Thoracic aorta (tissue), 2 donors: ENCODE measurements at regions not wholly inside any gene's neighbourhood (a gene's known extent, or its start where the extent isn't known, plus 50 kb on each side); places are given as distances from the start of the nearest gene placed in this dataset.

Experiments used
- ATAC-seq: fragments of 150-250 bp; one replicate; pipeline ENCODE4 v1.8.0; 2017; ENCODE audit warnings: low read depth; ENCODE audit not compliant: insufficient number of reproducible peaks, low FRiP score
- DNase-seq: peaks from one replicate; pipeline ENCODE4 v3.0.0-alpha.2; 2020; ENCODE audit warnings: low spot score
- H3K27ac ChIP-seq, 2 donors: fragments of 200-600 bp; sonication (generic); 1 replicate in 1 of 2; 2 replicates in 1 of 2; pipeline ENCODE4 v1.5.1; 2016; ENCODE audit warnings: mild to moderate bottlenecking in 2 of 2, moderate library complexity in 2 of 2
- H3K27me3 ChIP-seq: fragments of 200-600 bp; sonication (generic); replicated peaks from 2 replicates; pipeline ENCODE4 v1.6.0; 2016; ENCODE audit warnings: mild to moderate bottlenecking; ENCODE audit not compliant: insufficient read depth
- H3K36me3 ChIP-seq: fragments of 200-600 bp; sonication (generic); one replicate; pipeline ENCODE4 v1.5.1; 2016
- H3K4me1 ChIP-seq, 2 donors: fragments of 200-600 bp; sonication (generic); 1 replicate in 1 of 2; 2 replicates in 1 of 2; pipeline versions ENCODE4 v1.5.1 to v1.6.0; 2016; ENCODE audit warnings: low read depth in 2 of 2, mild to moderate bottlenecking in 1 of 2; ENCODE audit not compliant: control insufficient read depth in 1 of 2
- H3K4me3 ChIP-seq: fragments of 200-600 bp; sonication (generic); 2 replicates; pipeline ENCODE4 v1.5.1; 2016; ENCODE audit warnings: mild to moderate bottlenecking
- H3K9me3 ChIP-seq: fragments of 200-600 bp; sonication (generic); 2 replicates; pipeline ENCODE4 v1.5.1; 2016
- CTCF ChIP-seq: fragments of 200-600 bp; sonication (generic); IDR thresholded peaks from one replicate; pipeline ENCODE4 v1.5.1; 2019; ENCODE audit warnings: antibody characterized with exemption

- Histone ChIP-seq H3K27ac (no peak overlapping the region), H3K9me3 (no peaks in the 10 kb centered on the region), H3K4me1 (no peaks in the 10 kb centered on the region), H3K27me3 (no peaks in the 10 kb centered on the region), H3K4me3 (no peak overlapping the region), H3K36me3 (no peaks in the 10 kb centered on the region)
- ATAC-seq (no peak), DNase-seq (no peak)
- TF ChIP-seq CTCF = no peak
These were observed 426.1 kb upstream of the UBE2E3 start for GRCh38 chr2:180554330-180554729.

DNA sequence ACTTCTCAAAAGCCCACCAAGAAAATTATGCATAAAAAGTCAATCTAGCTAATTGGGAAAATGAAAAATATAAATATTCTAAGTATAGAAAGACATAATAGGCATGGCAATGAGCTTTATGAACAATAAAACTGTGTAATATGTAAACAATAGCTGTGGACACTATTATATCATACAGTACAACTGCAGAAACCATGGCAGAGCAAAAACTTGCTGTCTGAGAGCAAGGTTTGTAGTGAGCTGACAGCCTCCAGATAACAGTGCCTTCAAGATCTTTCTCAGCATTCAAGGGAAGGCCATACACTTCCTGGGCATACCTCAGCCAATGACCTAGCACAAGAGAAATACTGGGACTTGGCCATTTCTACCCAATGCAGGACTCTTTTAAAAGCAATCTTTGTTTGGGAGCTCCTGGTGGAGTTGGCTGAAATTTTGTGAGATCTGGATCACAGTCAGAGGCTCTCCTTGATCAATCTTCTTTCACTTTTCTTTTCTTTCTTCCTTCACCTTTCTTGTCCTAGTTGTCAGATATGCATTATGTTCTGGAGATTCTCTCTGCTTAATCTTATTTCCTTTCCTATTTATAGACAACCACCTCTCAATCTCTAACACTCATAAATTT is 427.2 kb upstream of the UBE2E3 start:
- no peaks in the 10 kb centered on the region for H3K4me1 ChIP-seq
- no peak overlapping the region for H3K27ac ChIP-seq
- ATAC-seq = no peak
- no peaks in the 10 kb centered on the region for H3K27me3 ChIP-seq
- no peak for TF ChIP-seq CTCF
- H3K9me3 ChIP-seq = no peaks in the 10 kb centered on the region
- DNase-seq = no peak
- no peaks in the 10 kb centered on the region for H3K36me3 ChIP-seq
- H3K4me3 ChIP-seq = no peak overlapping the region

DNA sequence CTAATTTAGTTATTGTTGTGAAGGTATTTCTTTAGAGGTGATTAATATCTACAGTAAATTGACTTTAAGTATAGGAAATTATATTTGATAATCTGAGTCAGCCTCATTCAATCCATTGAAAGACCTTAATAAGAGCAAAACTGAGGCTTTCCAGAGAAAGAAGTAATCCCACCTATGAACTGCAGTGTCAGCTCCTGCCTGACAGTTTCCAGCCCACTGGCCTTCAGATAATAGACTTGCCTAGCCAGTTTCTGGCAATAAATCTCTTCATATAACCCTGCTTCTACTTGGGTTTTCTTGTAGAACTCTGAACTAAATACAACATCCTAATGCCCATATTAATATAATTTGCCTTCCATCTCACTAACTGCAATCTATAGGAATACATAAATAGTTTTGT is 437.9 kb upstream of the UBE2E3 start:
- H3K4me3 ChIP-seq = no peak overlapping the region
- H3K27me3 ChIP-seq = no peaks in the 10 kb centered on the region
- H3K4me1 ChIP-seq = no peaks in the 10 kb centered on the region
- ATAC-seq (no peak), DNase-seq (no peak)
- H3K9me3 ChIP-seq = no peaks in the 10 kb centered on the region
- TF ChIP-seq CTCF = no peak
- H3K27ac ChIP-seq = no peak overlapping the region
- H3K36me3 ChIP-seq = no peaks in the 10 kb centered on the region

- Histone ChIP-seq H3K4me1 (no peaks in the 10 kb centered on the region), H3K9me3 (no peaks in the 10 kb centered on the region), H3K27ac (no peak overlapping the region), H3K4me3 (no peak overlapping the region), H3K36me3 (no peaks in the 10 kb centered on the region), H3K27me3 (no peaks in the 10 kb centered on the region)
- ATAC-seq (no peak), DNase-seq (no peak)
- TF ChIP-seq CTCF = no peak
These were observed 439.6 kb upstream of the UBE2E3 start for GRCh38 chr2:180540761-180541160.

- no peaks in the 10 kb centered on the region for H3K36me3 ChIP-seq
- no peak overlapping the region for H3K27ac ChIP-seq
- no peak for DNase-seq
- no peaks in the 10 kb centered on the region for H3K9me3 ChIP-seq
- H3K4me1 ChIP-seq = no peaks in the 10 kb centered on the region
- no peak overlapping the region for H3K4me3 ChIP-seq
- ATAC-seq = no peak
- H3K27me3 ChIP-seq = no peaks in the 10 kb centered on the region
- TF ChIP-seq CTCF = no peak
These were observed 440.9 kb upstream of the UBE2E3 start for GRCh38 chr2:180539541-180539940.
